ENCODE measurements at regions not wholly inside any gene's neighbourhood (a gene's known extent, or its start where the extent isn't known, plus 50 kb on each side); places are given as distances from the start of the nearest gene placed in this dataset.
"Not testable (repeated sequence)": the region's sequence is repeated elsewhere in the genome, so short reads cannot be mapped to it uniquely, and the experiment has no call there.

DNA sequence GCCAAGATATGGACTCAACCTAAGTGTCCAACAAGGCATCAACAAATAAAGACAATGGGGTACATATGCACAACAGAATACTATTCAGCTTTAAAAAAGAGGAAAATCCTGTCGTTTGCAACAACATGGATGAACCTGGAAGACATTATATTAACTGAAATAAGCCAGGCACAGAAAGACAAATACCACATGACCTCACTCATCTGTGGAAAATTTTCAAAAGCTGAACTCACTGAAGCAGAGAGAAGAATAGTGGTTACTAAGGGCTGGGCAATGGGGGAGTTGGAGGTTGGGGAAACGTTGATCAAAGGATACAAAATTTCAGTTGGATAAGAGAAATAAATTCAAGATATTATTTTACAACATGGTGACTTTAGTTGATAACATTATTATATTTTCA, 221.4 kb upstream of the PITRM1 start:
- no peak for DNase-seq

DNA sequence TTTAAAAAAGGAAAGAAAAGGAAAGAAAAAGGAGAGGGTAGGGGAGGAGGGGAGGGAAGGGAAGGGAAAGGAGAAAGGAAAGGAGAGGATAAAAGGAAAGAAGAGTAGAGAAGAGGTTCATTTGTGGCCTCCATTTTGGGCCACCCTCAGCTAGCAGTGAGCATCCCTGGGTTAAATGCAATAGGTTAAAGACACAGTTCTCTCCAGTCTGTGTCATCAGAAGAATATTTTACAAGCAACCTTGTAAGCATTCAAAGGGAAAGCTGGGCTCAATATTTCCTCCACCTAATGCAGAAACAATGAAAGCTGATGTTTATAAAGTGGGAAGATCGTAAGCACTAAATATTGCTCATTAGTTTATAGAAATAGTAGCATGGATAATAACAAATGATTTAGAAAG, 219.1 kb upstream of the PITRM1 start:
- DNase-seq, result no peak

DNA sequence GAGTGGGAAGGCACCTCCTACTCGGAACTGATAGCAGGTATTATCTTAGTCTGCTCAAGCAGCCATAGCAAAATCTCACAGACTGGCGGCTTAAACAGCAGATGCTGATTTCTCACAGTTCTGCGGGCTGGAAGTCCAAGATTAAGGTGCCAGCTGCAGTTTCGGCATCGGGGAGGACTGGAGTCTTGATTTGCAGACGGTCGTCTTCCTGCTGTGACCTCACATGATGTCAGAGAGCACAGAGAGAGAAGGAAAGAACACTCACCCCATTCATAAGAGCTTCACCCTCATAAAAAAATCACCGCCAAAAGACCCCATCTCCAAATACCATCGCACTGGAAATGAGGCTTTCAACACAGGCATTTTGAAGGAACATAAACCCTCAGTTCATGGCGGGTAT, 216.5 kb upstream of the PITRM1 start:
- DNase-seq, result peak in 2 of 56 donors; percentile 11 to 23

DNA sequence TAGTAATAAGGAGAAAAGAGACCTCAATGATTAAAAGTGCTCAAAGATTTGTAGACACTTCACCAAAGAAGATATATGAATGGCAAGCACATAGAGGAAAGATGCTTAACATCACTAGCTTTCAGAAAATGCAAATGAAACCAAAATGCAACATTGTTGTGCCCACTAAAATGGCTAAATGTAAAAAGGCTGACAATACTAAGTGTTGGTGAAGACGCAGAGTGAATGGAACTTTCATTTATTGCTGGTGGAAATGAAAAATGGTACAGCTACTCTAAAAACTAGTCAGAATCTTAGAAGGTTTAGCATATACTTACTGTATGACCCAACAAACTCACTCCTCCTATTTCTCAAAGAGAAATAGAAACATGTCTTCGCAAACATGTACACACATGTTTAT, 212.9 kb upstream of the PITRM1 start:
- no peak for DNase-seq

DNA sequence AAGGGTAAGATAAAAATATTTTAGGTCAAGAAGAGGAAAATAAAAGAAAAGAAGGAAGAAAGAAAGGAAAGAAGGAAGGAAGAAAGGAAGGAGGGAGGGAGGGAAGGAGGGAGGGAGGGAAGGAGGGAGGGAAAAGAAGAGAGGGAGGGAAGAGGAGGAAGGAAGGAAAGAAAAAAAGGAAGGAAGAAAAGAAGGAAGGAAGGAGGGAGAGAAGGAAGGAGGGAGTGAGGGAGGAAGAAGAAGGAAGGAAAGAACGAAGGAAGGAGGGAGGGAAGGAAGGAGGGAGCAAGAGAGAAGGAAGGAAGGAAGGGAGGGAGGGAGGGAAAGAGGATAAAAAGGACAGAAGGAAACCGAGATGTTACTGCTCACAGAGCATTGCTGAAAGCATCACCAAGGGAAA, 209.5 kb upstream of the PITRM1 start:
- DNase-seq, result no peak

DNA sequence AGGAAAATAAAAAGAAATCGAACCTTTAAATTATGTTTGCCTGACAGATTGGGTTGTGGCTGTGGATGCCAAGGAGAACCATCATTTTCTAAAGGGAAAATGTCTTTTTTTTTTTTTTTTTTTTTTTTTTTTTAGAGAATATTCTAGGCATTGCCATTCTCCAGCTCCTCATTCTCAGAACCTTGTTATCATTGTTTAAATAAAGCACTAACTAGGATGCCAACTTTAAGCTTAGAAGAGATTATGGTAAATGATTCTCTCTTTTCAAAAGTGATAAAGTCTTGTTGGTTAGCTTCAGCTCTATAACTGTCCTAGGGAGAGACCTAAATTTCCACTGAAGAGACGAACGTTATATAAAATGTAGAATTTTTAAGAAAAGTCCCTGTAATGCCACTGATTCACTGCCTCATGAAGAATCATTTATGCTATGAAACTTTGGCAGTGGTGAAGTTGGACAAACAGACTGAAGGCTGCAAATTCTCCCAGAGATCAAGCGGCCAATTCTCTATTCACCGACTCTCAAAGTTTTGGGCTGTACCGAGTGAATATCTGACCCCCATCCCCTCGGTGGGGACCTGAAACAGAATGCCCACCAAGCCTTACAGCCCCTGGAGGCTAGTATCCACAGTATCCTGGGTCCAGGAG, 207.9 kb upstream of the PITRM1 start:
- no peak for DNase-seq

DNA sequence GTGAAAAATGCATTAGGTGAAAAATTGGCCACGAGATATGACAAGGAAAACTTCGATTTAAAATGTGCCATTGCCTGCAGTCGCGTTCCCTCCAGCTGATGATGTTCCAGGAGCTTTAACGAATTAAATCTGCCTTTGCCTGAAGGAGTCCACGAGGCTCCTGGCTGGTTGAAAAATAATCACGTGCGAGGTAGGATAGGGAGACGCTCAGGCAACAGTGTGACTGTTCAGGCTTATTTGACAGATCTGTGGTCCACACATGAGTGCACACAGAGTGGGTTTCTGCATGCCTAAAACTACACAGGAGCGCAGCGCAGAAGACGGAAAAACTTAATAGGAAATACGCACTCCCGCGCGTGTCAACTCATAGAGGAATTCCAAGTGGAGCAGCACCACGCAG, 204.0 kb upstream of the PITRM1 start:
- DNase-seq, result no peak

DNA sequence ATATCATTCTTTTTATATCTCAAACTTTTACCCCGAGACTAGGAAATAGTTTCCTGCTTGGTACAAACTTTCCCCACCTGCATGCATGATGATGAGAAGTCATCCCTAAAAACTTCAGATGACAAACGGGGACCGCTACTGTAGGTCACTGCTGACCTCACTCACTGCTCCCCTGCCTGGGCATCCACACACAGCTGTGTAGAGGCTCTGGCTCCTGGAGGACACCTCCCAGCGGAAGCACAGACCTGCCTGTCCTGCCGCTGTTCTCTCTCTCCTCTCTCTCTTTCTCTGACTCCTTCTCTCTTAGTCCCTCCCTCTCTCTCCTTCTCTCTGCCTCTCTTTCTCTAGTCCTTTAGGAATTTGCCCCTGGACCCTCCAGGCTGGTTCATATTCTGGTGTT, 202.9 kb upstream of the PITRM1 start:
- DNase-seq, result no peak

DNA sequence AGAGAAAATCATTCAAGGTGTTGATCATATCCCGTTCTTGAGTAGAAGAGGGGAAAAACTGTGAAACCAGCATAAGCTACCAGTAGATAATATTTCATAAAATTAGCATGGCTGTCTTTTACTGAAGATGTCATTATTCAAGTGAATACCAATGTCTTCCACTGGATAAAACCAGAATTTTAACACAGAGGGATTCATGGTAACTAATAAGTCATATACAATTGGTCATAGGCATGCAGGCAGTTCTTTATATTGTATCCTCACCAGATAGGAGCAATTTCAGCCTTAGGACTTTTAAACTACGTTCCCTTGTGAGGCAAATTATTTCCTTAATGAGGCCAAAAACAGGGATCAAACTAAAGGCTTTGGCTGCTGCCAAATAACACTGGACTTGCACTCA, 202.3 kb upstream of the PITRM1 start:
- DNase-seq, result no peak

DNA sequence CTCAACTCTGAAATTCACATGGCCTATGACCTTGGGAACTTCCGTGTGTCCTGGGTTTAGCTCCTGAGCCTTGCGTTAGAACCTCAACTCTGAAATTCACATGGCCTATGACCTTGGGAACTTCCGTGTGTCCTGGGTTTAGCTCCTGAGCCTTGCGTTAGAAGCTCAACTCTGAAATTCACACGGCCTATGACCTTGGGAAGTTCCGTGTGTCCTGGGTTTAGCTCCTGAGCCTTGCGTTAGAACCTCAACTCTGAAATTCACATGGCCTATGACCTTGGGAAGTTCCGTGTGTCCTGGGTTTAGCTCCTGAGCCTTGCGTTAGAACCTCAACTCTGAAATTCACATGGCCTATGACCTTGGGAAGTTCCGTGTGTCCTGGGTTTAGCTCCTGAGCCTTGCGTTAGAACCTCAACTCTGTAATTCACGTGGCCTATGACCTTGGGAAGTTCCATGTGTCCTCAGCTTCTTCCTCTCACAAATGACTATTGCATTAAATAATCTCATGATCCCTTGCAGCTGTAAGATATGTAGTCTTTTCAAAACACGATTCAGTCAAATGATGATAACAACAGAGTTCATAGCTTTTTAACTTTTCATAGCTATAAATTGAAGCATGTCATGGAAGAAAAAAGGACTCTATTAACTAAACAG, 200.9 kb upstream of the PITRM1 start:
- DNase-seq, result not testable (repeated sequence)

DNA sequence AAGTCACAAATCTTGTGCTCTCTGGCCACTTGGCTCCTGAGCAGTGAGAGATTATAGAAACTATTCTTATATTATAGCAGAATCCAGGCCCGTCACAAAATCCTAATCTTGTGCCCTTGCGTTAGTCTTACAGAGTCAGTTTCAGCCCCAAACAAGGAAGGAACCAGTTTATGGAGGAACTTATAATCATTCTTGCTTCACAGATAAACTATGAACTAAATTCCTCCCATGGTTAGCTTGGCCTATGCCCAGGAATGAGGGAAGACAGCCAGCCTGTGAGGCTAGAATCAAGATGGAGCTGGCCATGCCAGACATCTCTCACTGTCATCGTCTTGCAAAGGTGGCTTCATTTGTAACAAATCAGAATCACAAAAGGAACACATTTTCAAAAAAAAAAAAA, 199.7 kb upstream of the PITRM1 start:
- DNase-seq, result no peak

DNA sequence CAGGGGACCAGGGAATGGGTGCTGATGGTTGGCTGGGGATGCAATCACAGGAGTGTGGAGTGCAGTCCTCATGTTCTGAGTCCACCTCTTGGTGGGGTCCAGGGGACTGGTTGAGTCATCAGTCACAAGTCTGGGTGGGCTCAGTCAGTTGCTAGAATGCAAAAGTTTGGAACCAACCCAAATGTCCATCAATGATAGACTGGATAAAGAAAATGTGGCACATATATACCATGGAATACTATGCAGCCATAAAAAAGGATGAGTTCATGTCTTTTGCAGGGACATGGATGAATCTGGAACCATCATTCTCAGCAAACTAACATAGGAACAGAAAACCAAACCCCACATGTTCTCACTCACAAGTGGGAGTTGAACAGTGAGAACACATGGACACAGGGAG, 199.0 kb upstream of the PITRM1 start:
- DNase-seq, result not testable (repeated sequence)

DNA sequence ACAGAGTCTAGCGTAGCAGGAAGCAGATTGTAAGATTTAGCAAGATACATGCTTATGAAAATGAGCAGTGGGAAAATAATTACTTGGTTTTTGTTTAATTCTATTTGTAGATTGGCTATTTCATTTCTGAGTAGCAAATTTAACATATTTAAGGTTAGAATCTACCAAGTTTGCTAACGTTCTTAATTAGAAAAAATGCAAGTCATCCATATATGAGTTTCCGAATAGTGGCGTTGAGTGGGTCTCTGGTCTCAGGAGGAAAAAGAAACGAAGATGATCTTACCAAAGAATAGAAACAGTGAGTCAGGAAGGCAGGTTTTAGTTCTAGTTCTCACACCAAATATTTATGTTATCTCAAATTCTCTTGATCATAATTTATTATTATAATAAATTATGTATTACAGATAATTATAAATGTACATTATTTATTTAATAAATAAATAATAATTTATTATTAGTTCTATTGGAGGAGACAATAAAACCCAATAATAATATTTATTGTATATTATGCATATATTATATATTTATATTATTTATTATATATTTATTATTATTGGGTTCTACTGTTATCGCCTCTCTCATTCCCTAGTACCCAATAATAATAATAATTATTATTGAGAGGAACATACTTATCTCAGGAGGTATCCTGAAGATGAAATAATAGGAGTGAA, 194.3 kb upstream of the PITRM1 start:
- DNase-seq, result no peak

DNA sequence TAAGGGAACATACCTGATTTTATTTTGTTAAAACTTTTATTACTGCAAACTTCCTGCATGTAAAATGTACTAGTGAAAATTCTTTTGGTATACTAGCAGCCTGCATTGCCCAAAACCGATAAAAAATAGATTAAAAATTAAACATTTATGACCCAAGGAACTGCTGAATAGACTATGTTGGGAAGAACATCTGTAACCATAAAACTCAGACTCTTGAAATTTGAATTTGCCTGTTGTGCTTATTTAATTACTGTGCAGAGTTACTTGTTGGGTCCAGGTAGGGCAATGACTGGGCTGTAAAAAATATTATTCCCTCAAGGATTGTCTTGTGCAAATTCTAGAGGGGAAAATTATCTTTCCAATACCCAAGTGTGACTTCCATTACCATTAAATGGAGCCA, 193.5 kb upstream of the PITRM1 start:
- no peak for DNase-seq

DNA sequence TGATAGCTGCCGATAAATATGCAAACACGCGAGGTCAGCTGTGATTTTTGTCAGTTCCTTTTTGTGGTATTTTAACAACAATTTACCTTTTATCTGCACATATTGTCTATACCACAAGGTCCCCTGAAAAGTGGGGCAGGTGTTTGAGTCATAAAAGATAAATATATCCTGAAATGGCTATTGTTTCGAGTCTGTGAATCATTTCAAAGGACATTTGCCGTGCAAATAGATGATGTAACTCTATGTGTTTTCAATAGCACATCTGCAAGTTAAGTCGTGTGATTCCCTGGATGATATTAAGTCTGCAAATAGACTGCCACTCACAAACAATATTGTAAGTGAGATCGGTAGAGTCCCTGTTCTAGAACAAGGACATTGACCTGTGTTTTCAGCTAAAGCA, 193.0 kb upstream of the PITRM1 start:
- DNase-seq, result no peak

DNA sequence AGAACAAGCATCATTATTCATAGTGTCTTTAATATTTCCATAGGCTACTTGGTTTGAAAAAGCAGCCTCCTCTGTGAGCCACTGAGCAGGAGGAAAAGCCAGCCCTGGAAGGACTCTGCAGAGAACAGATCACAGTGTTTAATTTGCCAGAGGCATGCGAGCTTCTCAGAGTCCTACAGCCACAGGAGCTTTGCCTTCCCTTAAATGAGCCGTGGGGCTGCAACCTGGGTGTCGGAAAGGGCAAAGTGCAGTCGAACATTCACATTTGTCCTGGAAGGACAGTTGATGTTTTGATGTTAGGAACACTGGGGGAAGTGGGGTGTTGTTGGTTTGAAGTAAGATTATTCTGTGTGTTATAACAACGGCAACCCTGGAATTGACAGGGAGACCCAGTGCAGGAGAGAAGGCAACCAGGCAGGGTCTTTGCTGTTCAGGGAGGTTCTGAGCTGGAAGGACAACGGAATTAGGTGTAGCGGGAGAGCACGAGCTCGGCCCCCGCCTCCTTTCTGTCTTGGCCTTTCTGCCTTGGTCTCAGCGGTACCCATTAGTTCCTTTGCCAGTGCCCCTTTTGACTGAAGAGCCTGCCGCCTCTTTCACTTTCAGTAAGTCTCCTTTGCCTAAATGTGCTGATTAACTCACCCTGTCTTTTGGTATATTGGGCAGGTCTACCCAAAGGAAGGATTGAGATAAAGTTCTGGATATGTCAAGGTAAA, 192.3 kb upstream of the PITRM1 start:
- DNase-seq, result no peak

DNA sequence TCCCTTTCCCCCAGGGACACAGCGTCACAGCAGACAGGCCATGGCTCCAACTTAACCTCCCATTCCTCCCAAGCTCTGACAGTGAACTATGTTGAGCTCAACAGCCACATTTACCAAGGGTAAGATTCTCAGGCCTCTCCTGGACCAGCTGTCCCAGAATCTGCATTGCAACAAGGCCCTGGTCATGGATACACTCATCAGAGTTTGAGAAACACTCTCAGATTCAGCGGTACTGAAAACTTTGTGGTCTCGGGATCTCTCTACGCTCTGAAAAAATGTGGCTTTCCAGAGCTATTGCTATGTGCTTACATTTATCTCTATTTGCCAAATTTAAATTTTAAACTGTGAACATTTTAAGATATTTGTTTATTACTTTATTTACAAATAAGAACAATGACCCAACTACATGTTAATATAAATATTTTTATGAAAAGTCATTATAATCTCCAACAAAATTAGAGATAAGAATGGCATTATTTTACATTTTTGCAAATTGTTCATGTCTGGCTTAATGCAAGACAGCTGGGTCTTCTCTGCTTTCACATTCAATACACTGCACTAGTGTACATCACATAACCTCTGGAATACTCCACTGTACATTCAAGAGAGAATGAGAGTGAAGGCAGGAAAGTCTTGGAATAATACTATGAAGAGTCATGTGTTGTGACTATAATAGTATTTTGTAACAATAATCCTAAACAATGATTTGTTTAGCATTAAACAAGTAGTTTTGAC, 190.9 kb upstream of the PITRM1 start:
- DNase-seq, result no peak

DNA sequence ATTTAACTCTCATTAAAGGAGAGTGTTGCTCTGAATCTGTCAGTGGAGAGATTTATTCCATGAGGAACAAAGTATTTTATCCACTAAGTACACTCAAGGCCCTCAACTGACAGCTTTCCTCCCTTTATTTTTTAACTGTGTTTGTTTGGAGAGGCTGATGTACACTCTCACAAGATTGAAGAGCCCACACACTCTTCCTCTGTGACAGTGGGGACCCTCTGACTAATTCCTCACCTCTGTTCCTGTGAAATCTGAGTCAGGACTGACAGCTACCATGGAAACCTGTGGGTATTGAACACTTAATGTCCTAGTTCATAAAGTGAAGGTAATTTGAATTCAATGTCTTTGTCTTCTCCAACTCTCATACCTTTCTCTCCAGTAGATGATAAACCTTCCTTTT, 189.8 kb upstream of the PITRM1 start:
- peak in 1 of 56 donors; percentile 16 for DNase-seq

DNA sequence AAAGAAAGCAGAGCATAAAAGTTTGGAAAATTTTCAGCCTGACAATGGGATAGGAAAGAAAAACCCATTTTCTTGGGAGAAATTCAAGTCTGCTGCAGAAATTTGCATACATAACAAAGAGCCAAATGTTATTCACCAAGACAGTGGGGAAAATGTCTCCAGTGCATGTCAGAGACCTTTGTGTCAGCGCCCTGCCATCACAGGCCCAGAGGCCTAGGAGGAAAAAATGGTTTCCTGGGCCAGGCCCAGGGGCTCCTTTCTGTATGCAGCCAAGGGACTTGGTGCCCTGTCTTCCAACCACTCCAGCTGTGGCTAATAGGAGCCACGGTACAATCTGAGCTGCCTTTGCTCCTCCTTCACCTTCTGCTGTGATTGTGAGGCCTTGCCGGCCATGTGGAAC, 189.1 kb upstream of the PITRM1 start:
- DNase-seq, result no peak

DNA sequence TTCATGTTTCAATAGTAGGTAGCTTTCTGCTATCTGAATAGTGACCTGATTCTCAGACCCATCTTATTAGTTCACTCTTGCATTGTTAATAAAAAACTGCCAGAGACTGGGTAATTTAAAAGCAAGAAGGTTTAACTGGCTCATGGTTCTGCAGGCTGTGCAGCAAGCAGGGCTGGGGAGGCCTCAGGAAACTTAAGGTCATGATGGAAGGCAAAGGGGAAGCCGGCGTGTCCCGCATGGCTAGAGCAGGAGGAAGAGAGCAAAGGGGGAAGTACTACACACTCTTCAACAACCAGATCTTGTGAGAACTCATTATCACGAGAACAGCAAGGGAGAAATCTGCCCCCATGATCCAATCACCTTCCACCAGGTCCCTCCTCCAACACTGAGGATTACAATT, 185.2 kb upstream of the PITRM1 start:
- DNase-seq, result no peak

DNA sequence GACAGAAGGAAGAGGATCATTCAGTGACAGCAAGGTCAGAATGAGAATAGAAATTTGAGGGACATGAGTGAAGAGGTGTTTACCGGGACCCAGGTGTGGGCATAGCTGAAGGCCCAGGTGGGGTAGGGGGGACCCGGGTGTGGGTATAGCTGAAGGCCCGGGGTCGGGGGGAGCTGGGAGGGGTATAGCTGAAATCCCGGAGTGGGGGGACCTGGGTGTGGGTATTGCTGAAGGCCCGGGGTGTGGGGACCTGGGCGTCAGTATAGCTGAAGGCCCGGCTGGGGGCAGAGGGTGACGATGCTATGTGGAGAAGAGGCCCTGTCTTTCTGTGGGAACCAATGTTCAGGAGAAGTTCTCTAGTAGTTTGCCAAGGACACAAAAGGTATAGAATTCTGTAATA, 183.0 kb upstream of the PITRM1 start:
- DNase-seq, result no peak

All from amygdala (tissue), 56 donors.